A549 (cell line): ENCODE measurements at regions not wholly inside any gene's neighbourhood (a gene's known extent, or its start where the extent isn't known, plus 50 kb on each side); places are given as distances from the start of the nearest gene placed in this dataset.

Source experiments
- CEBPB ChIP-seq, 2 experiments: fragments of >200 bp in 1 of 2; sonication (Bioruptor Twin) in 1 of 2; formaldehyde crosslinking in 1 of 2; IDR thresholded peaks; 2 replicates each; pipeline ENCODE4 v1.6.1; 2012 to 2016
- CTCF ChIP-seq: fragments of >200 bp; sonication (Bioruptor Twin); formaldehyde crosslinking; IDR thresholded peaks from 3 replicates; pipeline ENCODE4 v1.5.1; 2016
- E2F6 ChIP-seq: IDR thresholded peaks from 2 replicates; pipeline ENCODE4 v1.6.1; 2012; ENCODE audit warnings: low read depth, borderline replicate concordance
- EP300 ChIP-seq, 2 experiments: fragments of >200 bp; sonication (Bioruptor Twin); formaldehyde crosslinking; IDR thresholded peaks; 2 replicates in 1 of 2; 3 replicates in 1 of 2; pipeline ENCODE4 v1.6.1; 2016 to 2017
- MYC ChIP-seq: IDR thresholded peaks from 2 replicates; pipeline ENCODE4 v1.6.1; 2012; ENCODE audit warnings: mild to moderate bottlenecking, inconsistent platforms, low read length, improper control_type of control experiment, borderline replicate concordance
- PHF8 ChIP-seq: fragments of 200-600 bp; sonication (generic); IDR thresholded peaks from 2 replicates; pipeline ENCODE4 v1.6.1; 2016; ENCODE audit warnings: low read depth, mild to moderate bottlenecking, antibody characterized with exemption, moderate library complexity, borderline replicate concordance
- POLR2A ChIP-seq: IDR thresholded peaks from 2 replicates; pipeline ENCODE4 v1.6.1; 2012; ENCODE audit warnings: mild to moderate bottlenecking, low read length
- REST ChIP-seq: fragments of 200-600 bp; sonication (generic); IDR thresholded peaks from 2 replicates; pipeline ENCODE4 v1.6.1; 2016; ENCODE audit warnings: antibody characterized with exemption, mild to moderate bottlenecking, moderate library complexity
- USF2 ChIP-seq: fragments of 450-650 bp; IDR thresholded peaks from 2 replicates; pipeline ENCODE4 v1.6.1; 2014; ENCODE audit warnings: antibody characterized with exemption
- ZSCAN20 ChIP-seq: fragments of 250-450 bp; sonication (Bioruptor Pico); IDR thresholded peaks from 2 replicates; pipeline ENCODE4 v1.8.0; 2022; ENCODE audit warnings: mild to moderate bottlenecking, moderate library complexity

GRCh38 chr2:35415282-35415681 lies 940.3 kb upstream of the CRIM1 start:
- no peak for TF ChIP-seq CEBPB (IDR thresholded peaks at IDR 0.05)
- no peak for TF ChIP-seq ZSCAN20
- TF ChIP-seq USF2 = no peak
- TF ChIP-seq E2F6 = no peak
- TF ChIP-seq REST = no peak
- no peak for TF ChIP-seq CTCF
- no peak for TF ChIP-seq POLR2A
- no peak for TF ChIP-seq PHF8
- no peak for TF ChIP-seq EP300 (IDR thresholded peaks at IDR 0.05)
- TF ChIP-seq MYC = no peak
